ENCODE measurements at regions not wholly inside any gene's neighbourhood (a gene's known extent, or its start where the extent isn't known, plus 50 kb on each side); places are given as distances from the start of the nearest gene placed in this dataset.

DNA sequence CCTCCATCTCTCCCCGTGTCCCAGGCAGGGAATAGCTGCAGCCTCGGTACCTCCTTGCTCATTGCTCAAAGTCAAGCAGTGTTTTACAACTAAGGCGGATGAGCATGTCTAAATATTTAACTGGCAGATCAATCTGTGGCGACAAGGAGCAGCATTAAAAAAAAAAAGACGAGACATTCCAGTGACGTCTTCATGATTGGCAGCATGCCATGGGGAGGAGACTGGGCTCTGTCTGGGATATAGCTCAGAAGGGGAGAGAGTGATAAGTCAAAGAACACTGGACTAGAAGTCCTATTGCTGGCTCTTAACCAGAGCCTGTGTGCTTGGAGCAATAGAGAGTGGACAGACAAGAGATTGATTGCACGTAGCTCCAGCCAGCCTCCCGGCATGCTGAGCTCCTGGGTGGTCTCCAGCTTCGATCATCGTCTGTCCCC, 287.5 kb upstream of the PODXL start:
- TF ChIP-seq, protein P1, sequence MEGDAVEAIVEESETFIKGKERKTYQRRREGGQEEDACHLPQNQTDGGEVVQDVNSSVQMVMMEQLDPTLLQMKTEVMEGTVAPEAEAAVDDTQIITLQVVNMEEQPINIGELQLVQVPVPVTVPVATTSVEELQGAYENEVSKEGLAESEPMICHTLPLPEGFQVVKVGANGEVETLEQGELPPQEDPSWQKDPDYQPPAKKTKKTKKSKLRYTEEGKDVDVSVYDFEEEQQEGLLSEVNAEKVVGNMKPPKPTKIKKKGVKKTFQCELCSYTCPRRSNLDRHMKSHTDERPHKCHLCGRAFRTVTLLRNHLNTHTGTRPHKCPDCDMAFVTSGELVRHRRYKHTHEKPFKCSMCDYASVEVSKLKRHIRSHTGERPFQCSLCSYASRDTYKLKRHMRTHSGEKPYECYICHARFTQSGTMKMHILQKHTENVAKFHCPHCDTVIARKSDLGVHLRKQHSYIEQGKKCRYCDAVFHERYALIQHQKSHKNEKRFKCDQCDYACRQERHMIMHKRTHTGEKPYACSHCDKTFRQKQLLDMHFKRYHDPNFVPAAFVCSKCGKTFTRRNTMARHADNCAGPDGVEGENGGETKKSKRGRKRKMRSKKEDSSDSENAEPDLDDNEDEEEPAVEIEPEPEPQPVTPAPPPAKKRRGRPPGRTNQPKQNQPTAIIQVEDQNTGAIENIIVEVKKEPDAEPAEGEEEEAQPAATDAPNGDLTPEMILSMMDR (IDR thresholded peaks at IDR 0.05): no peak
- intact Hi-C loops (cut with DNase I): no loop called here
- Histone ChIP-seq H3K36me3 (no peaks in the 10 kb centered on the region), H3K27me3 (no peaks in the 10 kb centered on the region), H3K4me3 (no peak overlapping the region), H3K9me3 (no peaks in the 10 kb centered on the region), H3K9ac (ENCODE audit: low read depth in 2 of 2, low read length in 2 of 2) (no peak overlapping the region), H3K4me1 (no peaks in the 10 kb centered on the region), H3K27ac (no peak overlapping the region)
- peak; percentile 40 for DNase-seq

DNA sequence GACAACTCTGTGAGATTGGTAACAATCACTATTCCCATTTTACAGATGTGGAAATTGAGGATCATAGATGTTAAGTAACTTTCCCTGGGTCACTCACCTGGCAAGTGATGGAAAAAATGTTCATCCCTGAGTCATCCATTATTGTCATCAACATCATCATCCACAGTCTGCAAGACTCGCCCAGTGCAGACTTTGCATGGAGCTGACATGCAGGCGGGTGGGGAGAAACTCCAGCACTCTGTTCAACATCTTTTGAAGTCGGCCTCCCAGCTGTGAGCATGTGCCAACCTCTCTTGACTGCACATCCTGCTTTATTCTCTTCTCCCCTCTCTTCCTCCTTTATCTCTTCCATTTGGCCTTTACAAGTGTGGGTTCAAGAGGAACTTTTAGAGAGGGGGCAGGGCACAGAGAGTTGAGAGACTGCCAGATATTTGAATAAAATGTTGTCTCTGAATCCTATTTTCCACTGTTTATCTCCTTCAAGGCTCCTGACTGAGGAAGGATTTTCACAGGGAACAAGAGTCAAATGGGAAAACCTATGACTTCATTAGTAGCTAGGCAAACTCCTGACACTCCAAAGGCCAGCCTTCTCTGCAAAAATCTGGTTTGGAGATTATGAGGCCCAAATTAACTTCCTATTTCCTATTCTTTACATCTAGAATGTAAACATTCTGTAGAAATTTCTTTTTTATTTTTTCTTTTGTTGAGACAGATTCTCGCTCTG, 283.7 kb upstream of the PODXL start:
- intact Hi-C loops (cut with DNase I): no loop called here
- TF ChIP-seq, protein P1 (IDR thresholded peaks at IDR 0.05): no peak
- Histone ChIP-seq H3K27ac (no peak overlapping the region), H3K4me1 (no peaks in the 10 kb centered on the region), H3K4me3 (no peak overlapping the region), H3K9me3 (no peaks in the 10 kb centered on the region), H3K9ac (ENCODE audit: low read depth in 2 of 2, low read length in 2 of 2) (no peak overlapping the region), H3K36me3 (no peaks in the 10 kb centered on the region), H3K27me3 (no peaks in the 10 kb centered on the region)
- no peak for DNase-seq

DNA sequence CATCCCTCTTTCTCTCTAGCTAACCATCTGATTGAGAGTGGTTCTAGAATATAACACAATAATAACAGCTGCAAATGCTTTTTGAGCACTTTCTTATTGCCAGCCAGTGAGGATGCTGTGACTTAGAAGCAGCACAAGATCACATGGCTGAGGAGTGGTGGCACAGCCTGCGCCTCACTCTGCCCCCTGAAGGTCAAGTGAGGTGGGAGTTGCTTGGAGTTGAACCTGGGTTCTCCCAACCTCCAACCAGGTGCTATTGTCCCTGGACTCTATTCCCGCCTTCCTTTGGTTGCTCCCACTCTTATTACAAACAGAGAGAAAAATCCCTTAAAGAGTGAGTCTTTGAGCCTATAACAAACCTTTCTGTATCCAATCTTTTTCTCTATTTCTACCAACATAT, 280.3 kb upstream of the PODXL start:
- no peaks in the 10 kb centered on the region for H3K27me3 ChIP-seq

DNA sequence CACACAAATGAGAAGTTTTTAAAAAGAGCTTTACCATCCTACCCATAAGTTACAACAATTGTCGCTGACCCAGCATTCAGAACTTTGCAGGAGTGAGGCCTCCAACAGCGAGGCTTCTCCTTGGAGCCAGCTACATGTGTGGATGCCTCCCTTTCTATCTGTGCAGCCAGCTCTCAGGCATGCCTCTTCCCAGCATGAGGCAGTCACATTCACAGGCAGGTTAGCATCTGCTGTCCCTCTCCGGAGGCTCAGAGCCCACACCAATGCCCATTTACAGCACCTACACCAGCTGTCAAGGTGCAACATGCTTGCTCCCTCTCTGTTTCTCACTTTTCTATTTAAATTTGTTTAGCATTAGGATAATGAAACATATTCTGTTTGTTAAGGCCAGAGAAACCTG, 278.7 kb upstream of the PODXL start:
- no peak overlapping the region for H3K4me3 ChIP-seq
- H3K4me1 ChIP-seq: no peaks in the 10 kb centered on the region
- no peak overlapping the region for H3K27ac ChIP-seq
- no peak overlapping the region for H3K9ac ChIP-seq (ENCODE audit: low read depth in 2 of 2, low read length in 2 of 2)
- TF ChIP-seq, protein P1 (IDR thresholded peaks at IDR 0.05): no peak
- peaks cover 3% of the 10 kb centered on the region for H3K27me3 ChIP-seq
- H3K36me3 ChIP-seq: no peaks in the 10 kb centered on the region
- intact Hi-C loops (cut with DNase I): no loop called here
- DNase-seq: no peak
- no peaks in the 10 kb centered on the region for H3K9me3 ChIP-seq

More for the DNA sequence above, 280.3 kb upstream of the PODXL start:
- intact Hi-C loops (cut with DNase I): no loop called here
- H3K9ac ChIP-seq (ENCODE audit: low read depth in 2 of 2, low read length in 2 of 2): no peak overlapping the region
- H3K4me3 ChIP-seq: no peak overlapping the region
- no peak overlapping the region for H3K27ac ChIP-seq
- DNase-seq: no peak
- TF ChIP-seq, protein P1 (IDR thresholded peaks at IDR 0.05): no peak
- no peaks in the 10 kb centered on the region for H3K4me1 ChIP-seq
- no peaks in the 10 kb centered on the region for H3K36me3 ChIP-seq
- no peaks in the 10 kb centered on the region for H3K9me3 ChIP-seq

DNA sequence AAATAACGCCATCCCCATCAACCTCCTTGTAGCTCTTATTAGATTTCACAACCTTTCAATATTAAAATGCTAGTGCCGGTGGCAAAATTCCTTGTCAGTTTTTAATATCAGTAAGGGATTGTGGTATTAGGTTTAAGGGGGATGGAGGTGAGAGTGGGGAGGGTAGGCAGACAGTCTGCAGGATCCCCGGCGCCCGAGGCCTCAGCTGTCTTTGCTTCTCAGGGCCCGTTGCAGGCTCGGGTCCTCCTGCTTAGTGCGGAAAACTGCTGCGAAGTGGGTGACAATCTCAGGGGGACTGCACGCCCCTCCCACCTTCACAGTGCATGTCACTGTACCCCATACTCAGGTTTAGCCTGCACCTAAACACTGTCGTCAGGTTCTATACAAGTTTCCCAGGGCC, 274.3 kb upstream of the PODXL start:
- DNase-seq: no peak
- Histone ChIP-seq H3K9ac (ENCODE audit: low read depth in 2 of 2, low read length in 2 of 2) (no peak overlapping the region), H3K4me1 (no peaks in the 10 kb centered on the region), H3K36me3 (no peaks in the 10 kb centered on the region), H3K4me3 (no peak overlapping the region), H3K27me3 (peaks cover 3% of the 10 kb centered on the region), H3K27ac (no peak overlapping the region), H3K9me3 (no peaks in the 10 kb centered on the region)
- intact Hi-C loops (cut with DNase I): no loop called here
- TF ChIP-seq, protein P1 (IDR thresholded peaks at IDR 0.05): no peak
